K562 (cell line): ENCODE measurements at regions not wholly inside any gene's neighbourhood (a gene's known extent, or its start where the extent isn't known, plus 50 kb on each side); places are given as distances from the start of the nearest gene placed in this dataset.

Source experiments
- ARHGAP35 ChIP-seq: fragments of 450-650 bp; IDR thresholded peaks from 2 replicates; pipeline ENCODE4 v1.6.1; 2018; ENCODE audit not compliant: partially characterized antibody
- BHLHE40 ChIP-seq: IDR thresholded peaks from 2 replicates; pipeline ENCODE4 v1.6.1; 2011; ENCODE audit warnings: low read length, improper control_type of control experiment
- FOSL1 ChIP-seq: fragments of 200-800 bp; sonication (Bioruptor generic); conservative IDR thresholded peaks from 2 replicates; pipeline ENCODE4 v1.6.1; 2016; ENCODE audit warnings: missing genetic modification characterization, missing compliant biosample characterization
- GABPA ChIP-seq: fragments of 200-800 bp; sonication (Bioruptor generic); conservative IDR thresholded peaks from 2 replicates; pipeline ENCODE4 v1.6.1; 2016; ENCODE audit warnings: low read depth, missing genetic modification characterization, missing compliant biosample characterization
- GATA2 ChIP-seq: sonication (generic); formaldehyde crosslinking; IDR thresholded peaks from 2 replicates; pipeline ENCODE4 v1.4.0; 2020; ENCODE audit warnings: mild to moderate bottlenecking, missing genetic modification reagents
- MAFK ChIP-seq: IDR thresholded peaks from 2 replicates; pipeline ENCODE4 v1.6.1; 2011; ENCODE audit warnings: low read length, improper control_type of control experiment
- NCOA4 ChIP-seq: fragments of 450-650 bp; IDR thresholded peaks from 2 replicates; pipeline ENCODE4 v1.6.1; 2018; ENCODE audit warnings: mild to moderate bottlenecking; ENCODE audit not compliant: partially characterized antibody
- NEUROD1 ChIP-seq: fragments of 150-350 bp; IDR thresholded peaks from 2 replicates; pipeline ENCODE4 v1.6.1; 2014; ENCODE audit warnings: borderline replicate concordance, low read length, low read depth; ENCODE audit not compliant: partially characterized antibody
- PBX2 ChIP-seq, 2 experiments: IDR thresholded peaks in 1 of 2; conservative IDR thresholded peaks in 1 of 2; 2 replicates each; pipeline ENCODE4 v1.6.1; 2016; ENCODE audit warnings: low read depth in 2 of 2, mild to moderate bottlenecking in 1 of 2, missing compliant biosample characterization in 1 of 2, missing genetic modification characterization in 1 of 2, moderate library complexity in 1 of 2
- PRPF4 ChIP-seq: fragments of 200-400 bp; formaldehyde crosslinking; IDR thresholded peaks from one replicate; pipeline ENCODE4 v1.6.1; 2017; ENCODE audit warnings: low read length, low read depth, mild to moderate bottlenecking; ENCODE audit not compliant: insufficient read depth, poor library complexity, severe bottlenecking
- RFX1 ChIP-seq: fragments of 450-650 bp; IDR thresholded peaks from 2 replicates; pipeline ENCODE4 v1.6.1; 2016; ENCODE audit warnings: mild to moderate bottlenecking, moderate library complexity
- SREBF1 ChIP-seq: fragments of 150-350 bp; IDR thresholded peaks from 2 replicates; pipeline ENCODE4 v1.6.1; 2014; ENCODE audit warnings: antibody characterized with exemption, low read depth, low read length, borderline replicate concordance
- SRF ChIP-seq, 2 experiments: fragments of 250-450, 450-650 bp in 1 of 2; sonication (Bioruptor Pico) in 1 of 2; sonication (generic) in 1 of 2; formaldehyde crosslinking; IDR thresholded peaks; 2 replicates each; pipeline versions ENCODE4 v1.5.0 to v1.5.1; 2020 to 2022; ENCODE audit warnings: mild to moderate bottlenecking in 1 of 2, missing genetic modification reagents in 1 of 2
- TEAD1 ChIP-seq, 2 experiments: fragments of 450-650 bp in 1 of 2; sonication (generic) in 1 of 2; formaldehyde crosslinking; IDR thresholded peaks; 2 replicates each; pipeline versions ENCODE4 v1.4.0 to v1.8.0; 2020 to 2022; ENCODE audit warnings: mild to moderate bottlenecking in 2 of 2, missing genetic modification reagents in 1 of 2
- U2AF2 ChIP-seq: fragments of 200-400 bp; formaldehyde crosslinking; optimal IDR thresholded peaks from 2 replicates; pipeline ENCODE3; 2017; ENCODE audit warnings: low read depth, mild to moderate bottlenecking, low read length
- ZNF140 ChIP-seq: fragments of 250-450 bp; sonication (Bioruptor Pico); IDR thresholded peaks from 2 replicates; pipeline ENCODE4 v1.8.0; 2021; ENCODE audit warnings: moderate library complexity, mild to moderate bottlenecking, inconsistent platforms
- ZNF3 ChIP-seq: fragments of 250-450 bp; sonication (Bioruptor Pico); IDR thresholded peaks from 2 replicates; pipeline ENCODE4 v1.5.0; 2021; ENCODE audit warnings: mild to moderate bottlenecking, moderate library complexity
- ZNF57 ChIP-seq: fragments of 450-650 bp; formaldehyde crosslinking; IDR thresholded peaks from 2 replicates; pipeline ENCODE4 v1.4.0; 2020; ENCODE audit warnings: mild to moderate bottlenecking, moderate library complexity
- ZNF79 ChIP-seq: fragments of 250-450 bp; sonication (Bioruptor Pico); IDR thresholded peaks from 2 replicates; pipeline ENCODE4 v1.4.0; 2020; ENCODE audit warnings: low read depth, mild to moderate bottlenecking, moderate library complexity
- TF ChIP-seq, protein P1 (sequence below): fragments of 450-650 bp; formaldehyde crosslinking; IDR thresholded peaks from 2 replicates; pipeline ENCODE4 v1.4.0; 2020; ENCODE audit warnings: mild to moderate bottlenecking
- TF ChIP-seq, protein P2 (sequence below): fragments of 450-650 bp; conservative IDR thresholded peaks from 2 replicates; pipeline ENCODE4 v1.6.1; 2016; ENCODE audit warnings: missing genetic modification characterization, low read depth, mild to moderate bottlenecking, missing compliant biosample characterization, moderate library complexity
- TF ChIP-seq, protein P3 (sequence below): fragments of 450-650 bp; IDR thresholded peaks from 2 replicates; pipeline ENCODE4 v1.6.1; 2016; ENCODE audit warnings: missing biosample characterization, missing genetic modification characterization

GRCh38 chr6:144849920-144850319, 564.8 kb downstream of the UTRN start (continued):
- TF ChIP-seq NCOA4 (no peak), GATA2 (CRISPR knock-in tag) (no peak), U2AF2 (no peak), ZNF79 (0 out of 2 replicates have a peak, but pooled peaks have one; percentile 63), FOSL1 (tag) (no peak), ARHGAP35 (no peak), NEUROD1 (no peak), TEAD1 (CRISPR knock-in tag; IDR thresholded peaks at IDR 0.05) (0 out of 4 replicates have a peak, but pooled peaks of 1 of the 2 experiments have one; percentile 68), PBX2 (CRISPR knock-in tag; IDR thresholded peaks at IDR 0.05; ENCODE audit: low read depth) (no peak), PBX2 (tag; conservative IDR thresholded peaks at IDR 0.05; ENCODE audit: low read depth) (peak; percentile 53), BHLHE40 (no peak), ZNF57 (CRISPR knock-in tag) (no peak), SRF (CRISPR knock-in tag; IDR thresholded peaks at IDR 0.05) (0 out of 4 replicates have a peak, but pooled peaks of 1 of the 2 experiments have one; percentile 23), PRPF4 (no peak), RFX1 (no peak), MAFK (peak; percentile 52; the same call in 1 of the 2 replicates), SREBF1 (no peak), ZNF140 (CRISPR knock-in tag) (no peak), ZNF3 (CRISPR knock-in tag) (no peak), GABPA (no peak)
- TF ChIP-seq, protein P1, sequence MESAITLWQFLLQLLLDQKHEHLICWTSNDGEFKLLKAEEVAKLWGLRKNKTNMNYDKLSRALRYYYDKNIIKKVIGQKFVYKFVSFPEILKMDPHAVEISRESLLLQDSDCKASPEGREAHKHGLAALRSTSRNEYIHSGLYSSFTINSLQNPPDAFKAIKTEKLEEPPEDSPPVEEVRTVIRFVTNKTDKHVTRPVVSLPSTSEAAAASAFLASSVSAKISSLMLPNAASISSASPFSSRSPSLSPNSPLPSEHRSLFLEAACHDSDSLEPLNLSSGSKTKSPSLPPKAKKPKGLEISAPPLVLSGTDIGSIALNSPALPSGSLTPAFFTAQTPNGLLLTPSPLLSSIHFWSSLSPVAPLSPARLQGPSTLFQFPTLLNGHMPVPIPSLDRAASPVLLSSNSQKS, result no peak
- TF ChIP-seq, protein P2, sequence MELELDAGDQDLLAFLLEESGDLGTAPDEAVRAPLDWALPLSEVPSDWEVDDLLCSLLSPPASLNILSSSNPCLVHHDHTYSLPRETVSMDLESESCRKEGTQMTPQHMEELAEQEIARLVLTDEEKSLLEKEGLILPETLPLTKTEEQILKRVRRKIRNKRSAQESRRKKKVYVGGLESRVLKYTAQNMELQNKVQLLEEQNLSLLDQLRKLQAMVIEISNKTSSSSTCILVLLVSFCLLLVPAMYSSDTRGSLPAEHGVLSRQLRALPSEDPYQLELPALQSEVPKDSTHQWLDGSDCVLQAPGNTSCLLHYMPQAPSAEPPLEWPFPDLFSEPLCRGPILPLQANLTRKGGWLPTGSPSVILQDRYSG (tag), result peak; percentile 96
- TF ChIP-seq, protein P3, sequence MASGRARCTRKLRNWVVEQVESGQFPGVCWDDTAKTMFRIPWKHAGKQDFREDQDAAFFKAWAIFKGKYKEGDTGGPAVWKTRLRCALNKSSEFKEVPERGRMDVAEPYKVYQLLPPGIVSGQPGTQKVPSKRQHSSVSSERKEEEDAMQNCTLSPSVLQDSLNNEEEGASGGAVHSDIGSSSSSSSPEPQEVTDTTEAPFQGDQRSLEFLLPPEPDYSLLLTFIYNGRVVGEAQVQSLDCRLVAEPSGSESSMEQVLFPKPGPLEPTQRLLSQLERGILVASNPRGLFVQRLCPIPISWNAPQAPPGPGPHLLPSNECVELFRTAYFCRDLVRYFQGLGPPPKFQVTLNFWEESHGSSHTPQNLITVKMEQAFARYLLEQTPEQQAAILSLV (tag), result no peak
- TF ChIP-seq, all 486 proteins: peak for 70
